Choroid plexus epithelial cell (primary cell): ENCODE measurements at regions not wholly inside any gene's neighbourhood (a gene's known extent, or its start where the extent isn't known, plus 50 kb on each side); places are given as distances from the start of the nearest gene placed in this dataset.

Source experiments
- DNase-seq: peaks from one replicate; pipeline ENCODE4 v3.0.0-alpha.2; 2010; ENCODE audit warnings: low read depth
- H3K4me3 ChIP-seq: 2 replicates; pipeline ENCODE4 v1.5.1; 2011; ENCODE audit warnings: low read depth, mild to moderate bottlenecking, control low read depth, low read length, moderate library complexity
- CTCF ChIP-seq: conservative IDR thresholded peaks from 2 replicates; pipeline ENCODE4 v1.5.1; 2011; ENCODE audit warnings: low read depth, mild to moderate bottlenecking, control low read depth, inconsistent platforms, low read length, moderate library complexity

- H3K4me3 ChIP-seq: no peak overlapping the region
- DNase-seq: no peak
- no peak for TF ChIP-seq CTCF
Measured at GRCh38 chr6:4388675-4389074, 253.3 kb upstream of the ECI2 start.

GRCh38 chr6:4384656-4385055, 249.3 kb upstream of the ECI2 start:
- DNase-seq: no peak
- H3K4me3 ChIP-seq: no peak overlapping the region
- no peak for TF ChIP-seq CTCF

- no peak for TF ChIP-seq CTCF
- no peak overlapping the region for H3K4me3 ChIP-seq
- no peak for DNase-seq
Measured at GRCh38 chr6:4383910-4384638, 248.7 kb upstream of the ECI2 start.

- H3K4me3 ChIP-seq: no peak overlapping the region
- no peak for TF ChIP-seq CTCF
- DNase-seq: no peak
Measured at GRCh38 chr6:4382362-4382853, 247.0 kb upstream of the ECI2 start.

GRCh38 chr6:4381381-4381780, 246.0 kb upstream of the ECI2 start:
- no peak for TF ChIP-seq CTCF
- H3K4me3 ChIP-seq: no peak overlapping the region
- DNase-seq: peak; percentile 70

GRCh38 chr6:4380881-4381281, 245.5 kb upstream of the ECI2 start:
- no peak for TF ChIP-seq CTCF
- H3K4me3 ChIP-seq: no peak overlapping the region
- no peak for DNase-seq

GRCh38 chr6:4379958-4380357, 244.6 kb upstream of the ECI2 start:
- no peak for DNase-seq

More at GRCh38 chr6:4379958-4380357, 244.6 kb upstream of the ECI2 start:
- no peak for TF ChIP-seq CTCF
- no peak overlapping the region for H3K4me3 ChIP-seq
